Small intestine (tissue), 7 donors: ENCODE measurements at regions not wholly inside any gene's neighbourhood (a gene's known extent, or its start where the extent isn't known, plus 50 kb on each side); places are given as distances from the start of the nearest gene placed in this dataset.

Experiments
- DNase-seq, 2 donors: peaks; one replicate each; pipeline versions ENCODE4 v3.0.0 to v3.0.0-alpha.2; 2013
- FAIRE-seq: peaks from 2 replicates; lab custom pipeline; 2012; peaks lifted over from hg19 to GRCh38; lab: Jason Lieb, UNC
- H3K27ac ChIP-seq, 3 donors: one replicate each; pipeline ENCODE4 v1.5.1; 2013; ENCODE audit warnings: low read length in 2 of 3, mild to moderate bottlenecking in 2 of 3, control low read depth in 1 of 3, inconsistent platforms in 1 of 3, low read depth in 1 of 3, moderate library complexity in 1 of 3
- H3K27me3 ChIP-seq, 3 donors: one replicate each; pipeline ENCODE4 v1.6.1; 2013; ENCODE audit warnings: low read length in 3 of 3, inconsistent platforms in 1 of 3; ENCODE audit not compliant: control insufficient read depth in 3 of 3, insufficient read depth in 3 of 3
- H3K36me3 ChIP-seq, 3 donors: one replicate each; pipeline ENCODE4 v1.6.1; 2013; ENCODE audit warnings: low read length in 3 of 3, inconsistent platforms in 1 of 3, low read depth in 1 of 3, mild to moderate bottlenecking in 1 of 3, moderate library complexity in 1 of 3; ENCODE audit not compliant: control insufficient read depth in 3 of 3, insufficient read depth in 2 of 3
- H3K4me1 ChIP-seq, 3 donors: one replicate each; pipeline ENCODE4 v1.6.1; 2013; ENCODE audit warnings: low read length in 2 of 3, inconsistent platforms in 1 of 3, low read depth in 1 of 3, mild to moderate bottlenecking in 1 of 3, moderate library complexity in 1 of 3; ENCODE audit not compliant: control insufficient read depth in 3 of 3, insufficient read depth in 2 of 3
- H3K4me3 ChIP-seq, 3 donors: one replicate each; pipeline ENCODE4 v1.5.1; 2013; ENCODE audit warnings: low read length in 3 of 3, control low read depth in 1 of 3, inconsistent platforms in 1 of 3, low read depth in 1 of 3, mild to moderate bottlenecking in 1 of 3, moderate library complexity in 1 of 3
- H3K9me3 ChIP-seq, 2 donors: one replicate each; pipeline ENCODE4 v1.6.1; 2013; ENCODE audit warnings: low read depth in 1 of 2, low read length in 1 of 2; ENCODE audit not compliant: control insufficient read depth in 2 of 2, insufficient read depth in 1 of 2
- WGBS, 3 donors: extraction: QIAGEN DNeasy Blood & Tissue Kit; methylation state at CpG; one replicate each; pipeline ENCODE4 v1.1.7; 2013; 5-methylcytosine and 5-hydroxymethylcytosine counted together
- donor health status: healthy with polysubstance abuse.
- donor health status: control.
- donor health status: control.
- donor health status: Bipolar disorder and iron deficiency.
- donor health status: healthy.

- H3K4me3 ChIP-seq = no peak overlapping the region
- no peak for FAIRE-seq
- no peak overlapping the region for H3K27ac ChIP-seq
- no peak for DNase-seq
- peaks cover 0 to 3% (median 0%) of the 10 kb centered on the region in 3 donors for H3K4me1 ChIP-seq
- no peaks in the 10 kb centered on the region for H3K9me3 ChIP-seq
- H3K36me3 ChIP-seq = no peaks in the 10 kb centered on the region
- H3K27me3 ChIP-seq = no peaks in the 10 kb centered on the region
Observed at GRCh38 chr12:13897811-13898210, 83.6 kb downstream of the GRIN2B start.

- no peak for FAIRE-seq
Observed at GRCh38 chr12:13896063-13896626, 85.3 kb downstream of the GRIN2B start.

DNA sequence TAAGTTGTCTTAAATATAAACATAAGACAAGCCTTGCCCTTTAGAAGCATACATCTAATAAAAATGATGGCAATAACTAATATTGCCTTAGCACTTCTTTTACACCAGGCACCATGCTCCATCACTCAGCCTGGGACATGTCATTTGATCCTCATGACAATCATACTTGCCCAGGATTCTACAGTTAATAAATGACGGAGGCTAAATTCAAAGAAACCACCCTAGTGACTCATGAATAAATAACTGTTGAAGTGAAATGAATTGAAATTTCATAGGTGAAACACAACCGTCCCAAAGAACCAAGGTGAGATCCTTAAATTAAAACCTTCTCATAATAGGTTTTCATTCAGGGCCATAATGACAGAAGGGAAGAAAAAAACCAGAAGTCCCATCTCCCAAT, 89.5 kb downstream of the GRIN2B start:
- Histone ChIP-seq H3K4me3 (no peak overlapping the region), H3K27ac (no peak overlapping the region), H3K27me3 (no peaks in the 10 kb centered on the region), H3K4me1 (no peaks in the 10 kb centered on the region), H3K36me3 (no peaks in the 10 kb centered on the region), H3K9me3 (no peaks in the 10 kb centered on the region)
- no peak for FAIRE-seq
- DNase-seq = no peak
- 88 to 94% (median 93%) methylated on average over 2 of the region's 2 CpGs for WGBS, 3 donors

More at GRCh38 chr12:13896063-13896626, 85.3 kb downstream of the GRIN2B start:
- Histone ChIP-seq H3K4me3 (no peak overlapping the region), H3K27me3 (no peaks in the 10 kb centered on the region), H3K36me3 (no peaks in the 10 kb centered on the region), H3K9me3 (no peaks in the 10 kb centered on the region), H3K27ac (no peak overlapping the region), H3K4me1 (peaks cover 0 to 3% (median 0%) of the 10 kb centered on the region in 3 donors)
- DNase-seq = no peak
- WGBS, 3 donors = 74 to 80% (median 77%) methylated on average over 9 of the region's 9 CpGs

DNA sequence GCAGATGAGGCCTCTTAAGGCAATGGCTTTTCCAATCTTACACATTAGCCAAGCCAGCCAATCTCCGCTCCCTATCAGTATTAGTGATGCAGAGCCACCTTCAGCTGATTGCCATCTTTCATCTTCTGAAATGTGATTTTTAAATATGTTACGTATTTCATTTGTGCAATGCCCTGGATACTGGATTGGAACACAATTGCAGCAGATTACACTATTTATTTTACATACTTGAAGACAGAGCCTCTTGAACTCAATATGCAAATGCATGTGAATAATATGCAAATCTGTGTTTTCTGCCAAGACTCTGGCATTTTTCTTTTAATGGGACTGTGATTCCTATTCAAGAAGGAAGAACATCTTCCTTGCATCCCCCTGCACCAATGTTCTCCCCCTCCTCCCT, 90.5 kb downstream of the GRIN2B start:
- no peak for FAIRE-seq
- WGBS, 3 donors = 69 to 96% (median 94%) methylated on average over 2 of the region's 2 CpGs

DNA sequence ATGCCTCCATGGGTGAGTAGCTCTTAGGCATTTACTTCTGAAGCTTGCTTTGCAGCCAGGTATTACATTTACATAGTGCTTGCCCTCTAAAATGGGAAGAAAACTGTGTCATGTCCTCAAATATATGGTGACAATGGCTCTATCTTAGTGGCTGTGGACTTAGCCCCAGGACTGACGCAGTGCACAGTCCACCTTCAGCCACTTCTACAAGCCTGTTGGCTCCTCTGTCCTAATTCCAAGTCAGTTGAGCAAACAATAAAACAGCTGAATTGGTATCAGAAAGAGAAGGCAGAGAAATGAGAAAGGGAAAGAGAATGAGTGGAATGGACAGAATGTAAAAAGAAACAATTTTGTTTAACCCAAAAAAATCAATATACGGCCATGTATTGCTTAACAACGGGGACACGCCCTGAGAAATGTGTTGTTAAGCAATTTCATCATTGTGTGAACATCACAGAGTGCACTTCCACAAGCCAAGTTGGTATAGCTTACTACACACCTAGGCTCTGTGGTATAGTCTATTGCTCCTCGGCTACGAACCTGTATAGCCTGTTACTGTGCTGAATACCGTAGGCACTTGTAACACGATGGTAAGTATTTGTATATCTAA, 93.5 kb downstream of the GRIN2B start:
- no peaks in the 10 kb centered on the region for H3K27me3 ChIP-seq
- FAIRE-seq = no peak
- H3K36me3 ChIP-seq = no peaks in the 10 kb centered on the region
- H3K27ac ChIP-seq = no peak overlapping the region
- WGBS, 3 donors = 12 to 57% (median 39%) methylated on average over 8 of the region's 8 CpGs
- H3K4me1 ChIP-seq = no peaks in the 10 kb centered on the region
- H3K4me3 ChIP-seq = no peak overlapping the region
- H3K9me3 ChIP-seq = no peaks in the 10 kb centered on the region
- peak; percentile 76 to 78 for DNase-seq

More for the DNA sequence above, 90.5 kb downstream of the GRIN2B start:
- no peak overlapping the region for H3K27ac ChIP-seq
- H3K4me3 ChIP-seq = no peak overlapping the region
- no peaks in the 10 kb centered on the region for H3K27me3 ChIP-seq
- no peaks in the 10 kb centered on the region for H3K4me1 ChIP-seq
- no peaks in the 10 kb centered on the region for H3K9me3 ChIP-seq
- H3K36me3 ChIP-seq = no peaks in the 10 kb centered on the region
- no peak for DNase-seq

DNA sequence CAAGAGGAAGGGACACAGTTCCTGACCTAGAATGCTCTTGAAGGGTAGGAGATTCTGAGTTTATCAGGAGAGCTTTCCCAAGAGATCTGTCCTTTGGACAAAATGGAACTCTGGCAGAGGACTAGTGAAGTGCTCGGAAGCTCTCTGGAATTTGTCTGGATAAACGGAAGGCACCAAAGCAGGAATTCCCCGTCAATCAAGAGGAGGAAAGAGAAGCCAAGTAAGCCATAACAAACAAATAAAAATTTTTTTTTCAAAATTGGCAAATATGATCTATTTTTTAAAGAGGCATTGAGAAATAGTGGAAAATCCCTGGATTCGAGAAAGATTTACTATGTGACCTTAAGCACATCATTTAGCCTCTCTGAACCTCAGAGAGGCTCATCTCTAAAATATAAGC, 99.2 kb downstream of the GRIN2B start:
- H3K36me3 ChIP-seq = no peaks in the 10 kb centered on the region
- FAIRE-seq (no peak), DNase-seq (no peak)
- H3K27ac ChIP-seq = no peak overlapping the region
- H3K9me3 ChIP-seq = no peaks in the 10 kb centered on the region
- no peak overlapping the region for H3K4me3 ChIP-seq
- 69 to 82% (median 76%) methylated on average over 4 of the region's 4 CpGs for WGBS, 3 donors
- H3K27me3 ChIP-seq = no peaks in the 10 kb centered on the region
- no peaks in the 10 kb centered on the region for H3K4me1 ChIP-seq

GRCh38 chr12:13880613-13881012, 100.8 kb downstream of the GRIN2B start:
- 27 to 47% (median 37%) methylated on average over 4 of the region's 4 CpGs for WGBS, 3 donors
- Histone ChIP-seq H3K4me3 (no peak overlapping the region), H3K9me3 (no peaks in the 10 kb centered on the region), H3K4me1 (no peaks in the 10 kb centered on the region), H3K36me3 (no peaks in the 10 kb centered on the region), H3K27ac (no peak overlapping the region), H3K27me3 (no peaks in the 10 kb centered on the region)
- DNase-seq (peak; percentile 13 to 34), FAIRE-seq (no peak)

GRCh38 chr12:13875744-13876143, 105.7 kb downstream of the GRIN2B start:
- H3K4me3 ChIP-seq = no peak overlapping the region
- no peak for DNase-seq
- H3K4me1 ChIP-seq = no peaks in the 10 kb centered on the region
- H3K27me3 ChIP-seq = no peaks in the 10 kb centered on the region
- no peak for FAIRE-seq
- H3K9me3 ChIP-seq = no peaks in the 10 kb centered on the region
- H3K36me3 ChIP-seq = no peaks in the 10 kb centered on the region
- 79 to 85% (median 84%) methylated on average over 4 of the region's 4 CpGs for WGBS, 3 donors
- no peak overlapping the region for H3K27ac ChIP-seq

- H3K4me3 ChIP-seq = no peak overlapping the region
- WGBS, 3 donors = 38 to 64% (median 44%) methylated on average over 2 of the region's 2 CpGs
- peaks cover 0 to 6% (median 0%) of the 10 kb centered on the region in 3 donors for H3K4me1 ChIP-seq
- peak in 1 of 2 donors; percentile 8 for DNase-seq
- no peak overlapping the region for H3K27ac ChIP-seq
- no peaks in the 10 kb centered on the region for H3K27me3 ChIP-seq
- no peaks in the 10 kb centered on the region for H3K9me3 ChIP-seq
- no peaks in the 10 kb centered on the region for H3K36me3 ChIP-seq
- no peak for FAIRE-seq
Observed at GRCh38 chr12:13870255-13870654, 111.1 kb downstream of the GRIN2B start.
